A549 (cell line): ENCODE measurements at regions not wholly inside any gene's neighbourhood (a gene's known extent, or its start where the extent isn't known, plus 50 kb on each side); places are given as distances from the start of the nearest gene placed in this dataset.

Experiments used
- BHLHE40 ChIP-seq: IDR thresholded peaks from 2 replicates; pipeline ENCODE4 v1.6.1; 2012; ENCODE audit warnings: low read depth, low read length, inconsistent platforms
- GATA3 ChIP-seq: IDR thresholded peaks from 2 replicates; pipeline ENCODE4 v1.6.1; 2012; ENCODE audit warnings: borderline replicate concordance
- HOXA7 ChIP-seq: fragments of 250-450 bp; sonication (Bioruptor Pico); IDR thresholded peaks from 2 replicates; pipeline ENCODE4 v1.5.0; 2020; ENCODE audit warnings: mild to moderate bottlenecking, moderate library complexity
- KDM1A ChIP-seq: fragments of 200-600 bp; sonication (generic); IDR thresholded peaks from 2 replicates; pipeline ENCODE4 v1.6.1; 2016; ENCODE audit warnings: low read depth, mild to moderate bottlenecking
- POLR2A ChIP-seq: IDR thresholded peaks from 2 replicates; pipeline ENCODE4 v1.6.1; 2012; ENCODE audit warnings: mild to moderate bottlenecking, low read length
- RFX5 ChIP-seq: fragments of 450-650 bp; IDR thresholded peaks from 2 replicates; pipeline ENCODE4 v1.7.1; 2014; ENCODE audit warnings: antibody characterized with exemption, mild to moderate bottlenecking, moderate library complexity
- ZSCAN20 ChIP-seq: fragments of 250-450 bp; sonication (Bioruptor Pico); IDR thresholded peaks from 2 replicates; pipeline ENCODE4 v1.8.0; 2022; ENCODE audit warnings: mild to moderate bottlenecking, moderate library complexity
- TF ChIP-seq, protein P1 (sequence below): fragments of >200 bp; sonication (Bioruptor Twin); formaldehyde crosslinking; IDR thresholded peaks from 3 replicates; pipeline ENCODE4 v1.5.1; 2016
- TF ChIP-seq, protein P2 (sequence below): fragments of 200-600 bp; sonication (generic); IDR thresholded peaks from 2 replicates; pipeline ENCODE4 v1.6.1; 2016; ENCODE audit warnings: antibody characterized with exemption, mild to moderate bottlenecking, moderate library complexity

DNA sequence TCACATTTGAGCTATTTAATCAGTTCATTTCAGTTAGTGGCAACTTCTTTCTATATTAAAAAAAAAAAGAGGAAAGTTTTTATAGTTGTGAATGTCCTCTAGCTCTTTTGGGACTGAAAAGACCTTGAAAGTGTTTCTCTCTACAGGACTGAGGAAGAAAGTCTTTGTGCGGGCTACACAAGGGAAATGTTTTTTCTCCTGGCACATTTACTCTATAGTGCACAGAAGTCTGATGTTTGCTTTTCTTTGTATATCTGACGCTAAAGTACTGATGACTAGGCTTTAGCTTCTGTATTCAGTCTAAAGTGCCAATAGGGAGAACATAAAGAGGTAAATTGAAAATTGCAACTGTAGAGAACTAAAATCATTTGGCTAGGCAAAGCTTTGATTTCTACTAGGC lies 737.4 kb upstream of the LUZP2 start:
- TF ChIP-seq, protein P1, sequence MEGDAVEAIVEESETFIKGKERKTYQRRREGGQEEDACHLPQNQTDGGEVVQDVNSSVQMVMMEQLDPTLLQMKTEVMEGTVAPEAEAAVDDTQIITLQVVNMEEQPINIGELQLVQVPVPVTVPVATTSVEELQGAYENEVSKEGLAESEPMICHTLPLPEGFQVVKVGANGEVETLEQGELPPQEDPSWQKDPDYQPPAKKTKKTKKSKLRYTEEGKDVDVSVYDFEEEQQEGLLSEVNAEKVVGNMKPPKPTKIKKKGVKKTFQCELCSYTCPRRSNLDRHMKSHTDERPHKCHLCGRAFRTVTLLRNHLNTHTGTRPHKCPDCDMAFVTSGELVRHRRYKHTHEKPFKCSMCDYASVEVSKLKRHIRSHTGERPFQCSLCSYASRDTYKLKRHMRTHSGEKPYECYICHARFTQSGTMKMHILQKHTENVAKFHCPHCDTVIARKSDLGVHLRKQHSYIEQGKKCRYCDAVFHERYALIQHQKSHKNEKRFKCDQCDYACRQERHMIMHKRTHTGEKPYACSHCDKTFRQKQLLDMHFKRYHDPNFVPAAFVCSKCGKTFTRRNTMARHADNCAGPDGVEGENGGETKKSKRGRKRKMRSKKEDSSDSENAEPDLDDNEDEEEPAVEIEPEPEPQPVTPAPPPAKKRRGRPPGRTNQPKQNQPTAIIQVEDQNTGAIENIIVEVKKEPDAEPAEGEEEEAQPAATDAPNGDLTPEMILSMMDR, result no peak
- TF ChIP-seq BHLHE40, result no peak
- TF ChIP-seq HOXA7 (CRISPR knock-in tag), result no peak
- no peak for TF ChIP-seq KDM1A
- no peak for TF ChIP-seq POLR2A
- TF ChIP-seq RFX5, result no peak
- TF ChIP-seq ZSCAN20, result no peak
- TF ChIP-seq GATA3, result no peak
- TF ChIP-seq, protein P2, sequence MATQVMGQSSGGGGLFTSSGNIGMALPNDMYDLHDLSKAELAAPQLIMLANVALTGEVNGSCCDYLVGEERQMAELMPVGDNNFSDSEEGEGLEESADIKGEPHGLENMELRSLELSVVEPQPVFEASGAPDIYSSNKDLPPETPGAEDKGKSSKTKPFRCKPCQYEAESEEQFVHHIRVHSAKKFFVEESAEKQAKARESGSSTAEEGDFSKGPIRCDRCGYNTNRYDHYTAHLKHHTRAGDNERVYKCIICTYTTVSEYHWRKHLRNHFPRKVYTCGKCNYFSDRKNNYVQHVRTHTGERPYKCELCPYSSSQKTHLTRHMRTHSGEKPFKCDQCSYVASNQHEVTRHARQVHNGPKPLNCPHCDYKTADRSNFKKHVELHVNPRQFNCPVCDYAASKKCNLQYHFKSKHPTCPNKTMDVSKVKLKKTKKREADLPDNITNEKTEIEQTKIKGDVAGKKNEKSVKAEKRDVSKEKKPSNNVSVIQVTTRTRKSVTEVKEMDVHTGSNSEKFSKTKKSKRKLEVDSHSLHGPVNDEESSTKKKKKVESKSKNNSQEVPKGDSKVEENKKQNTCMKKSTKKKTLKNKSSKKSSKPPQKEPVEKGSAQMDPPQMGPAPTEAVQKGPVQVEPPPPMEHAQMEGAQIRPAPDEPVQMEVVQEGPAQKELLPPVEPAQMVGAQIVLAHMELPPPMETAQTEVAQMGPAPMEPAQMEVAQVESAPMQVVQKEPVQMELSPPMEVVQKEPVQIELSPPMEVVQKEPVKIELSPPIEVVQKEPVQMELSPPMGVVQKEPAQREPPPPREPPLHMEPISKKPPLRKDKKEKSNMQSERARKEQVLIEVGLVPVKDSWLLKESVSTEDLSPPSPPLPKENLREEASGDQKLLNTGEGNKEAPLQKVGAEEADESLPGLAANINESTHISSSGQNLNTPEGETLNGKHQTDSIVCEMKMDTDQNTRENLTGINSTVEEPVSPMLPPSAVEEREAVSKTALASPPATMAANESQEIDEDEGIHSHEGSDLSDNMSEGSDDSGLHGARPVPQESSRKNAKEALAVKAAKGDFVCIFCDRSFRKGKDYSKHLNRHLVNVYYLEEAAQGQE, result no peak
